WTC11 (cell line): ENCODE measurements at regions not wholly inside any gene's neighbourhood (a gene's known extent, or its start where the extent isn't known, plus 50 kb on each side); places are given as distances from the start of the nearest gene placed in this dataset.

Experiments
- ATAC-seq: fragments of 200-7000 bp; cut with Tn5 transposase; 2 replicates; pipeline ENCODE4 v1.10.0; 2021; ENCODE audit warnings: mild to moderate bottlenecking, moderate library complexity
- CTCF ChIA-PET: fragments of 300-600 bp; sonication (Branson Sonifier 250); formaldehyde crosslinking; loops from one replicate; lab custom pipeline; 2021; ENCODE audit warnings: antibody characterized with exemption; lab: Charles Lee
- POLR2A ChIA-PET: fragments of 350-600 bp; sonication (Branson Sonifier 250); formaldehyde crosslinking; loops from one replicate; lab custom pipeline; 2021; ENCODE audit warnings: antibody characterized with exemption; lab: Charles Lee
- DNase-seq: peaks from one replicate; pipeline ENCODE4 v3.0.0; 2021; ENCODE audit warnings: low spot score
- H3K27ac Mint-ChIP-seq: 2 replicates; pipeline ENCODE4 v1.8.0; 2021; ENCODE audit warnings: mixed read lengths
- H3K27me3 Mint-ChIP-seq: 2 replicates; pipeline ENCODE4 v1.8.0; 2021; ENCODE audit warnings: low read depth, mild to moderate bottlenecking, moderate library complexity, mixed read lengths
- H3K36me3 Mint-ChIP-seq: 2 replicates; pipeline ENCODE4 v1.8.0; 2021; ENCODE audit warnings: mixed read lengths
- H3K4me1 Mint-ChIP-seq: 2 replicates; pipeline ENCODE4 v1.8.0; 2022; ENCODE audit warnings: mixed read lengths
- H3K4me3 Mint-ChIP-seq: 2 replicates; pipeline ENCODE4 v1.8.0; 2021; ENCODE audit warnings: mild to moderate bottlenecking, moderate library complexity, mixed read lengths
- H3K9me3 Mint-ChIP-seq: 2 replicates; pipeline ENCODE4 v1.8.0; 2021; ENCODE audit warnings: mixed read lengths
- ATF2 ChIP-seq: sonication (generic); formaldehyde crosslinking; IDR thresholded peaks from 2 replicates; pipeline ENCODE4 v1.8.1; 2022; ENCODE audit warnings: low read depth, missing genetic modification reagents, borderline replicate concordance
- CREM ChIP-seq: sonication (generic); formaldehyde crosslinking; IDR thresholded peaks from 2 replicates; pipeline ENCODE4 v1.8.1; 2022; ENCODE audit warnings: mild to moderate bottlenecking, missing genetic modification reagents, moderate library complexity
- IRF2 ChIP-seq: sonication (generic); formaldehyde crosslinking; IDR thresholded peaks from 2 replicates; pipeline ENCODE4 v1.8.0; 2022; ENCODE audit warnings: low read depth, missing genetic modification reagents, borderline replicate concordance
- SOX15 ChIP-seq: fragments of 250-450 bp; sonication (Bioruptor Pico); IDR thresholded peaks from 2 replicates; pipeline ENCODE4 v1.9.0; 2021; ENCODE audit warnings: mild to moderate bottlenecking
- SP1 ChIP-seq: sonication (generic); formaldehyde crosslinking; conservative IDR thresholded peaks from 2 replicates; pipeline ENCODE4 v1.8.1; 2022; ENCODE audit warnings: missing genetic modification reagents
- STAT6 ChIP-seq: sonication (generic); formaldehyde crosslinking; conservative IDR thresholded peaks from 2 replicates; pipeline ENCODE4 v1.8.1; 2023; ENCODE audit warnings: mild to moderate bottlenecking, low read depth, missing genetic modification reagents, moderate library complexity
- ZBTB21 ChIP-seq: sonication (generic); formaldehyde crosslinking; IDR thresholded peaks from 2 replicates; pipeline ENCODE4 v1.8.1; 2023; ENCODE audit warnings: mild to moderate bottlenecking, missing genetic modification reagents, borderline replicate concordance
- ZNF138 ChIP-seq: sonication (generic); formaldehyde crosslinking; conservative IDR thresholded peaks from 2 replicates; pipeline ENCODE4 v1.8.1; 2022; ENCODE audit warnings: mild to moderate bottlenecking, moderate library complexity, missing genetic modification reagents
- ZNF219 ChIP-seq: sonication (generic); formaldehyde crosslinking; IDR thresholded peaks from 2 replicates; pipeline ENCODE4 v1.8.0; 2023; ENCODE audit warnings: missing genetic modification reagents, mild to moderate bottlenecking, borderline replicate concordance
- ZNF232 ChIP-seq: sonication (generic); formaldehyde crosslinking; IDR thresholded peaks from 2 replicates; pipeline ENCODE4 v1.8.0; 2022; ENCODE audit warnings: mild to moderate bottlenecking, missing genetic modification reagents
- ZNF317 ChIP-seq: sonication (generic); formaldehyde crosslinking; IDR thresholded peaks from 2 replicates; pipeline ENCODE4 v1.8.1; 2023; ENCODE audit warnings: low read depth, mild to moderate bottlenecking, moderate library complexity, missing genetic modification reagents, borderline replicate concordance
- ZNF416 ChIP-seq: fragments of 250-450 bp; sonication (Bioruptor Pico); IDR thresholded peaks from 2 replicates; pipeline ENCODE4 v1.9.0; 2021; ENCODE audit warnings: mild to moderate bottlenecking, inconsistent platforms
- TF ChIP-seq, protein P1 (sequence below): fragments of 250-450 bp; sonication (Bioruptor Pico); IDR thresholded peaks from 2 replicates; pipeline ENCODE4 v1.9.0; 2021; ENCODE audit warnings: mild to moderate bottlenecking, borderline replicate concordance
- TF ChIP-seq, protein P2 (sequence below): sonication (generic); formaldehyde crosslinking; IDR thresholded peaks from 2 replicates; pipeline ENCODE4 v1.8.1; 2022; ENCODE audit warnings: missing genetic modification reagents, borderline replicate concordance
- TF ChIP-seq, protein P3 (sequence below): fragments of 250-450 bp; sonication (Bioruptor Pico); IDR thresholded peaks from 2 replicates; pipeline ENCODE4 v1.9.0; 2021; ENCODE audit warnings: mild to moderate bottlenecking

DNA sequence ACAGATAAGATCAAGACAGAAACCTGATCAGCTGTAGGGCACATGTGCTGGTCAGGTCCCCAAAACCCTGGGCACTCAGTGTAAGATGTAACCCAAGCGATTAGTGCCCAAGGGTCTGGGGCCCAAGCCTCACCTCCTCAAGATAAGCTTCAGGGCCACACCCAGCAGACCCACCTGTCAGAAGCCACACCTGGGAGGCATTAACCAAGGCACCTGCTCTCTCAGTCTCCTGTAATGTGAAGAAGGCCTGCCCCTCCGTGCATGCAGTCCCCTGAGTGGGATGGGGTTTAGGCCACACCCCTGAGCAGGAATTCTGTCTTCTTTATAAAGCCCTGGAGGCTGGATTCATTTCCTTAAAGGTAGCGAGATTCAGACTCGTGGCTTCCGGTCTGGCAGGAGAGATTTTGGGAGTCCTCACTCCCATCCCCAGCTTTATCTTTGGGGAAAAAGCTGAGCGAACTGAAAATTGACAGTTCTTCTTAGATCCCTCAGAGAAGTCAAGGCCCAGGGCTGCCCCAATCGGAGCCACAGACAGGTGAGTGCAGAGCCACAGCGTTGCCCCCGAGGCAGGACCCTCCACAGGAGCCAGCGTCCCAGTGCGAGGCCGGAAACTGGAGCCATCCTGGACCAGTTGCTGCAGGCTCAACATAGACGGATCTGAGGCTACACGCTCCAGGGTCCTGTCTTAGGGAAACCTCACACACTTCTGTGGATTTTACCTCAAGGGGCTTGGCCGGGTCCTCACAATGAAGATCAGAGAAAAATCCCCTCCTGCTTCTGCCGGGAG is 357.6 kb upstream of the IRX4 start:
- Mint-ChIP-seq H3K36me3 (0 out of 2 replicates have a peak, but pooled peaks cover 10% of the 10 kb centered on the region), H3K9me3 (peaks cover 38% of the 10 kb centered on the region), H3K4me1 (no peaks in the 10 kb centered on the region), H3K4me3 (no peak overlapping the region), H3K27ac (no peak overlapping the region), H3K27me3 (no peaks in the 10 kb centered on the region)
- ATAC-seq (no peak), DNase-seq (no peak)
- POLR2A ChIA-PET: interaction anchor here (0.6 kb wide), 1 partner anchor 60 kb away, joined by 11 read pairs; no protein-coding TSS in a partner anchor
- TF ChIP-seq SOX15 (CRISPR knock-in tag): no peak
- no peak for TF ChIP-seq ZNF416 (CRISPR knock-in tag)
- no peak for TF ChIP-seq STAT6
- TF ChIP-seq, protein P1, sequence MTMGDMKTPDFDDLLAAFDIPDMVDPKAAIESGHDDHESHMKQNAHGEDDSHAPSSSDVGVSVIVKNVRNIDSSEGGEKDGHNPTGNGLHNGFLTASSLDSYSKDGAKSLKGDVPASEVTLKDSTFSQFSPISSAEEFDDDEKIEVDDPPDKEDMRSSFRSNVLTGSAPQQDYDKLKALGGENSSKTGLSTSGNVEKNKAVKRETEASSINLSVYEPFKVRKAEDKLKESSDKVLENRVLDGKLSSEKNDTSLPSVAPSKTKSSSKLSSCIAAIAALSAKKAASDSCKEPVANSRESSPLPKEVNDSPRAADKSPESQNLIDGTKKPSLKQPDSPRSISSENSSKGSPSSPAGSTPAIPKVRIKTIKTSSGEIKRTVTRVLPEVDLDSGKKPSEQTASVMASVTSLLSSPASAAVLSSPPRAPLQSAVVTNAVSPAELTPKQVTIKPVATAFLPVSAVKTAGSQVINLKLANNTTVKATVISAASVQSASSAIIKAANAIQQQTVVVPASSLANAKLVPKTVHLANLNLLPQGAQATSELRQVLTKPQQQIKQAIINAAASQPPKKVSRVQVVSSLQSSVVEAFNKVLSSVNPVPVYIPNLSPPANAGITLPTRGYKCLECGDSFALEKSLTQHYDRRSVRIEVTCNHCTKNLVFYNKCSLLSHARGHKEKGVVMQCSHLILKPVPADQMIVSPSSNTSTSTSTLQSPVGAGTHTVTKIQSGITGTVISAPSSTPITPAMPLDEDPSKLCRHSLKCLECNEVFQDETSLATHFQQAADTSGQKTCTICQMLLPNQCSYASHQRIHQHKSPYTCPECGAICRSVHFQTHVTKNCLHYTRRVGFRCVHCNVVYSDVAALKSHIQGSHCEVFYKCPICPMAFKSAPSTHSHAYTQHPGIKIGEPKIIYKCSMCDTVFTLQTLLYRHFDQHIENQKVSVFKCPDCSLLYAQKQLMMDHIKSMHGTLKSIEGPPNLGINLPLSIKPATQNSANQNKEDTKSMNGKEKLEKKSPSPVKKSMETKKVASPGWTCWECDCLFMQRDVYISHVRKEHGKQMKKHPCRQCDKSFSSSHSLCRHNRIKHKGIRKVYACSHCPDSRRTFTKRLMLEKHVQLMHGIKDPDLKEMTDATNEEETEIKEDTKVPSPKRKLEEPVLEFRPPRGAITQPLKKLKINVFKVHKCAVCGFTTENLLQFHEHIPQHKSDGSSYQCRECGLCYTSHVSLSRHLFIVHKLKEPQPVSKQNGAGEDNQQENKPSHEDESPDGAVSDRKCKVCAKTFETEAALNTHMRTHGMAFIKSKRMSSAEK (CRISPR knock-in tag): no peak
- TF ChIP-seq, protein P2, sequence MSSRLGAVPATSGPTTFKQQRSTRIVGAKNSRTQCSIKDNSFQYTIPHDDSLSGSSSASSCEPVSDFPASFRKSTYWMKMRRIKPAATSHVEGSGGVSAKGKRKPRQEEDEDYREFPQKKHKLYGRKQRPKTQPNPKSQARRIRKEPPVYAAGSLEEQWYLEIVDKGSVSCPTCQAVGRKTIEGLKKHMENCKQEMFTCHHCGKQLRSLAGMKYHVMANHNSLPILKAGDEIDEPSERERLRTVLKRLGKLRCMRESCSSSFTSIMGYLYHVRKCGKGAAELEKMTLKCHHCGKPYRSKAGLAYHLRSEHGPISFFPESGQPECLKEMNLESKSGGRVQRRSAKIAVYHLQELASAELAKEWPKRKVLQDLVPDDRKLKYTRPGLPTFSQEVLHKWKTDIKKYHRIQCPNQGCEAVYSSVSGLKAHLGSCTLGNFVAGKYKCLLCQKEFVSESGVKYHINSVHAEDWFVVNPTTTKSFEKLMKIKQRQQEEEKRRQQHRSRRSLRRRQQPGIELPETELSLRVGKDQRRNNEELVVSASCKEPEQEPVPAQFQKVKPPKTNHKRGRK (CRISPR knock-in tag): no peak
- TF ChIP-seq, protein P3, sequence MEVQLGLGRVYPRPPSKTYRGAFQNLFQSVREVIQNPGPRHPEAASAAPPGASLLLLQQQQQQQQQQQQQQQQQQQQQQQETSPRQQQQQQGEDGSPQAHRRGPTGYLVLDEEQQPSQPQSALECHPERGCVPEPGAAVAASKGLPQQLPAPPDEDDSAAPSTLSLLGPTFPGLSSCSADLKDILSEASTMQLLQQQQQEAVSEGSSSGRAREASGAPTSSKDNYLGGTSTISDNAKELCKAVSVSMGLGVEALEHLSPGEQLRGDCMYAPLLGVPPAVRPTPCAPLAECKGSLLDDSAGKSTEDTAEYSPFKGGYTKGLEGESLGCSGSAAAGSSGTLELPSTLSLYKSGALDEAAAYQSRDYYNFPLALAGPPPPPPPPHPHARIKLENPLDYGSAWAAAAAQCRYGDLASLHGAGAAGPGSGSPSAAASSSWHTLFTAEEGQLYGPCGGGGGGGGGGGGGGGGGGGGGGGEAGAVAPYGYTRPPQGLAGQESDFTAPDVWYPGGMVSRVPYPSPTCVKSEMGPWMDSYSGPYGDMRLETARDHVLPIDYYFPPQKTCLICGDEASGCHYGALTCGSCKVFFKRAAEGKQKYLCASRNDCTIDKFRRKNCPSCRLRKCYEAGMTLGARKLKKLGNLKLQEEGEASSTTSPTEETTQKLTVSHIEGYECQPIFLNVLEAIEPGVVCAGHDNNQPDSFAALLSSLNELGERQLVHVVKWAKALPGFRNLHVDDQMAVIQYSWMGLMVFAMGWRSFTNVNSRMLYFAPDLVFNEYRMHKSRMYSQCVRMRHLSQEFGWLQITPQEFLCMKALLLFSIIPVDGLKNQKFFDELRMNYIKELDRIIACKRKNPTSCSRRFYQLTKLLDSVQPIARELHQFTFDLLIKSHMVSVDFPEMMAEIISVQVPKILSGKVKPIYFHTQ (CRISPR knock-in tag): no peak
- TF ChIP-seq SP1 (CRISPR knock-in tag): no peak
- no peak for TF ChIP-seq ZNF138 (CRISPR knock-in tag)
- TF ChIP-seq ZNF219 (CRISPR knock-in tag): no peak
- no peak for TF ChIP-seq CREM (CRISPR knock-in tag)
- no peak for TF ChIP-seq ATF2 (CRISPR knock-in tag)
- no peak for TF ChIP-seq ZNF317 (CRISPR knock-in tag)
- TF ChIP-seq ZBTB21 (CRISPR knock-in tag): no peak
- no peak for TF ChIP-seq IRF2
- TF ChIP-seq ZNF232: no peak
- TF ChIP-seq, all 79 proteins: peak for 0
- CTCF ChIA-PET: no interaction called here
